Activated CD8-positive, alpha-beta T cell treated with anti-CD3 and anti-CD28 coated beads for 36 hours (primary cell): ENCODE measurements at regions not wholly inside any gene's neighbourhood (a gene's known extent, or its start where the extent isn't known, plus 50 kb on each side); places are given as distances from the start of the nearest gene placed in this dataset.

Experiments used
- ATAC-seq: fragments of 200-7000 bp; cut with Tn5 transposase; one replicate; pipeline ENCODE4 v1.10.0; 2021; ENCODE audit warnings: mild to moderate bottlenecking, moderate library complexity
- CTCF ChIA-PET: fragments of 350-600 bp; sonication (Branson Sonifier 250); formaldehyde crosslinking; loops from one replicate; lab custom pipeline; 2021; ENCODE audit warnings: antibody characterized with exemption; lab: Charles Lee
- POLR2A ChIA-PET: fragments of 350-600 bp; sonication (Branson Sonifier 250); formaldehyde crosslinking; loops from one replicate; lab custom pipeline; 2021; ENCODE audit warnings: antibody characterized with exemption; lab: Charles Lee
- DNase-seq: peaks from one replicate; pipeline ENCODE4 v3.0.0-alpha.2; 2020
- H3K27ac Mint-ChIP-seq: one replicate; pipeline ENCODE4 v1.8.0; 2021; ENCODE audit warnings: mild to moderate bottlenecking, mixed read lengths
- H3K27me3 Mint-ChIP-seq: one replicate; pipeline ENCODE4 v1.8.0; 2021; ENCODE audit warnings: mixed read lengths
- H3K36me3 Mint-ChIP-seq: one replicate; pipeline ENCODE4 v1.8.0; 2021; ENCODE audit warnings: low read depth, mixed read lengths
- H3K4me1 Mint-ChIP-seq: one replicate; pipeline ENCODE4 v1.8.0; 2021; ENCODE audit warnings: low read depth, mixed read lengths
- H3K4me3 Mint-ChIP-seq: one replicate; pipeline ENCODE4 v1.8.0; 2021; ENCODE audit warnings: mild to moderate bottlenecking, moderate library complexity, mixed read lengths
- H3K9me3 Mint-ChIP-seq: one replicate; pipeline ENCODE4 v1.8.0; 2021; ENCODE audit warnings: mixed read lengths
- intact Hi-C: fragments of 100-400 bp; cut with micrococcal nuclease; formaldehyde crosslinking; loops from one replicate; pipeline ENCODE4 v1.10.0; 2022
- TF ChIP-seq, protein P1 (sequence below): fragments of 200-600 bp; IDR thresholded peaks from one replicate; pipeline ENCODE4 v1.8.0; 2022; ENCODE audit warnings: antibody characterized with exemption, mild to moderate bottlenecking

DNA sequence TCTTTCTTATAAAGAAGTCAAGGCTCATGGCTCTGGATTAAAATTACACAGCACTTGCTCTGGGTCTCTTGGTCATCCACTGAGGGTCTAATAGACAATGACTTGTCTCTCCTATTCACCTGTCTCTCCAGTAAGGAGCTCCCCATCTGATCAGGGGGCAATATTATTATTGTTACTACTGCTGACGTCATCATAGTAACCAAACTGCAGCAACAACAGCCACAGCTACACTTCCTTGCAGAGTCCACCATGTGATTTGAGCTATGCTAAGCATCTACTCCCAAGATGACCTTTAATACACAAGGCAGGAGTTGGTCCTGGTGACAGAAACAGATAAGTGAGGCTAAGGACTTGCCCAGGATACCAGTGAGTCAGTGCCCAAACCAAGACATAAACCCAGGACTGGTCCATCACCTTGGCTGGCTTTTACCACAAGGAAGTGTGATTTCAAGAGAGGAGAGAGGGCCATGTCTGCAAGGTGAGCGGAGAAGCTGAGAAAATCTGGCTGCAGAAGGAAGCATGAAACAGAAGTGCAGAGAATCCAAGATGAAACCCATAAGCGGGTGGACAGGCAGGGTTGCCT, 602.5 kb downstream of the PTPRU start:
- POLR2A ChIA-PET: no interaction called here

GRCh38 chr1:29836651-29837646, 600.6 kb downstream of the PTPRU start:
- CTCF ChIA-PET: no interaction called here
- intact Hi-C loops: no loop called here

More for the DNA sequence above, 602.5 kb downstream of the PTPRU start:
- intact Hi-C loops: no loop called here
- Mint-ChIP-seq H3K4me3 (no peak overlapping the region), H3K36me3 (no peaks in the 10 kb centered on the region), H3K4me1 (no peaks in the 10 kb centered on the region), H3K27ac (no peak overlapping the region), H3K9me3 (peaks cover 8% of the 10 kb centered on the region), H3K27me3 (peaks cover 4% of the 10 kb centered on the region)
- no peak for ATAC-seq
- no peak for DNase-seq
- CTCF ChIA-PET: interaction anchor here (0.5 to 1.5 kb wide), 3 partner anchors 11 to 249 kb away, joined by 3 to 4 read pairs (median 3); no protein-coding TSS in a partner anchor
- TF ChIP-seq, protein P1, sequence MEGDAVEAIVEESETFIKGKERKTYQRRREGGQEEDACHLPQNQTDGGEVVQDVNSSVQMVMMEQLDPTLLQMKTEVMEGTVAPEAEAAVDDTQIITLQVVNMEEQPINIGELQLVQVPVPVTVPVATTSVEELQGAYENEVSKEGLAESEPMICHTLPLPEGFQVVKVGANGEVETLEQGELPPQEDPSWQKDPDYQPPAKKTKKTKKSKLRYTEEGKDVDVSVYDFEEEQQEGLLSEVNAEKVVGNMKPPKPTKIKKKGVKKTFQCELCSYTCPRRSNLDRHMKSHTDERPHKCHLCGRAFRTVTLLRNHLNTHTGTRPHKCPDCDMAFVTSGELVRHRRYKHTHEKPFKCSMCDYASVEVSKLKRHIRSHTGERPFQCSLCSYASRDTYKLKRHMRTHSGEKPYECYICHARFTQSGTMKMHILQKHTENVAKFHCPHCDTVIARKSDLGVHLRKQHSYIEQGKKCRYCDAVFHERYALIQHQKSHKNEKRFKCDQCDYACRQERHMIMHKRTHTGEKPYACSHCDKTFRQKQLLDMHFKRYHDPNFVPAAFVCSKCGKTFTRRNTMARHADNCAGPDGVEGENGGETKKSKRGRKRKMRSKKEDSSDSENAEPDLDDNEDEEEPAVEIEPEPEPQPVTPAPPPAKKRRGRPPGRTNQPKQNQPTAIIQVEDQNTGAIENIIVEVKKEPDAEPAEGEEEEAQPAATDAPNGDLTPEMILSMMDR: no peak

DNA sequence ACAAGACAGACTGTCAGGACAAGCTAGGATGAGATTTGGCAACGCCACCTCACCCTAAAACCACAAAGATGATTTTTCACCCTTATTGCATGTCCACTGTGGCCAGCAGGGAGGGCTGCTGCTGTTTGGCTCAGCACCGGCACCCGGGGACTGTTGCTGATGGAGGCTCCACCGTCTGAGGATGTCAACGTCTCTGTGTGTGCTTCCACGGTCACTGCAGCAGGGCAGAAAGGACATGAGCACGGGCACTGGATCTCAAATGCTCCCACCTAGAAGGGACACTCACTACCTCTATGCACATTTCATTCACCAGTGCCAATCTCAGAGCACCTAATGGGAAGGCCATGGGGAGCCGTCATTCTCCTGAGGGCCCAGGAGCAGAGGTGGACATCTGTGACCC, 599.6 kb downstream of the PTPRU start:
- no peaks in the 10 kb centered on the region for H3K9me3 Mint-ChIP-seq
- H3K27ac Mint-ChIP-seq: no peak overlapping the region
- peaks cover 4% of the 10 kb centered on the region for H3K27me3 Mint-ChIP-seq
- DNase-seq (no peak), ATAC-seq (no peak)
- POLR2A ChIA-PET: no interaction called here
- CTCF ChIA-PET: no interaction called here
- intact Hi-C loops: no loop called here
- no peak overlapping the region for H3K4me3 Mint-ChIP-seq
- no peaks in the 10 kb centered on the region for H3K4me1 Mint-ChIP-seq
- H3K36me3 Mint-ChIP-seq: no peaks in the 10 kb centered on the region
- TF ChIP-seq, protein P1: no peak

More at GRCh38 chr1:29836651-29837646, 600.6 kb downstream of the PTPRU start:
- H3K27me3 Mint-ChIP-seq: peaks cover 4% of the 10 kb centered on the region
- no peak overlapping the region for H3K27ac Mint-ChIP-seq
- H3K36me3 Mint-ChIP-seq: no peaks in the 10 kb centered on the region
- TF ChIP-seq, protein P1: no peak
- H3K4me3 Mint-ChIP-seq: no peak overlapping the region
- ATAC-seq: no peak
- no peaks in the 10 kb centered on the region for H3K4me1 Mint-ChIP-seq
- POLR2A ChIA-PET: no interaction called here
- H3K9me3 Mint-ChIP-seq: peaks cover 3% of the 10 kb centered on the region
- DNase-seq: no peak

GRCh38 chr1:29835406-29835805, 599.1 kb downstream of the PTPRU start:
- no peak overlapping the region for H3K4me3 Mint-ChIP-seq
- CTCF ChIA-PET: no interaction called here
- H3K27me3 Mint-ChIP-seq: peaks cover 4% of the 10 kb centered on the region
- H3K27ac Mint-ChIP-seq: no peak overlapping the region
- no peaks in the 10 kb centered on the region for H3K9me3 Mint-ChIP-seq
- DNase-seq (no peak), ATAC-seq (no peak)
- intact Hi-C loops: no loop called here
- TF ChIP-seq, protein P1: no peak
- H3K4me1 Mint-ChIP-seq: no peaks in the 10 kb centered on the region
- no peaks in the 10 kb centered on the region for H3K36me3 Mint-ChIP-seq
- POLR2A ChIA-PET: no interaction called here

GRCh38 chr1:29833581-29833980, 597.3 kb downstream of the PTPRU start:
- intact Hi-C loops: no loop called here
- ChIA-PET POLR2A (no interaction called here), CTCF (no interaction called here)
- Mint-ChIP-seq H3K27ac (no peak overlapping the region), H3K4me1 (no peaks in the 10 kb centered on the region), H3K4me3 (no peak overlapping the region), H3K36me3 (no peaks in the 10 kb centered on the region), H3K9me3 (no peaks in the 10 kb centered on the region), H3K27me3 (peaks cover 1% of the 10 kb centered on the region)
- TF ChIP-seq, protein P1: no peak
- no peak for ATAC-seq
- DNase-seq: no peak
